HG02981 (cell line): ENCODE measurements at regions not wholly inside any gene's neighbourhood (a gene's known extent, or its start where the extent isn't known, plus 50 kb on each side); places are given as distances from the start of the nearest gene placed in this dataset.
"Not testable (repeated sequence)": the region's sequence is repeated elsewhere in the genome, so short reads cannot be mapped to it uniquely, and the experiment has no call there.

Experiments used
- ATAC-seq: cut with Tn5 transposase; IDR thresholded peaks from one replicate; pipeline ENCODE4 v1.9.1; 2021; ENCODE audit warnings: mild to moderate bottlenecking, moderate library complexity; ENCODE audit not compliant: unreplicated experiment

- no peak for ATAC-seq
Measured at GRCh38 chr7:25727446-25727845, 424.6 kb upstream of the NFE2L3 start.

GRCh38 chr7:25727876-25728275, 424.1 kb upstream of the NFE2L3 start:
- ATAC-seq = no peak

GRCh38 chr7:25731068-25731845, 420.7 kb upstream of the NFE2L3 start:
- no peak for ATAC-seq

GRCh38 chr7:25731846-25732245, 420.2 kb upstream of the NFE2L3 start:
- ATAC-seq = no peak

- no peak for ATAC-seq
Measured at GRCh38 chr7:25732766-25733217, 419.2 kb upstream of the NFE2L3 start.

- ATAC-seq = no peak
Measured at GRCh38 chr7:25735674-25736242, 416.2 kb upstream of the NFE2L3 start.

GRCh38 chr7:25738528-25738927, 413.5 kb upstream of the NFE2L3 start:
- ATAC-seq = no peak

GRCh38 chr7:25739143-25739542, 412.9 kb upstream of the NFE2L3 start:
- no peak for ATAC-seq

- ATAC-seq = no peak
Measured at GRCh38 chr7:25742316-25742715, 409.7 kb upstream of the NFE2L3 start.

GRCh38 chr7:25743670-25744451, 408.1 kb upstream of the NFE2L3 start:
- ATAC-seq = not testable (repeated sequence)

GRCh38 chr7:25750744-25751508, 401.1 kb upstream of the NFE2L3 start:
- no peak for ATAC-seq

- no peak for ATAC-seq
Measured at GRCh38 chr7:25752154-25752553, 399.8 kb upstream of the NFE2L3 start.

- no peak for ATAC-seq
Measured at GRCh38 chr7:25752967-25753791, 398.8 kb upstream of the NFE2L3 start.

- ATAC-seq = no peak
Measured at GRCh38 chr7:25753837-25754236, 398.2 kb upstream of the NFE2L3 start.

GRCh38 chr7:25754333-25754732, 397.7 kb upstream of the NFE2L3 start:
- no peak for ATAC-seq

- no peak for ATAC-seq
Measured at GRCh38 chr7:25754751-25755150, 397.2 kb upstream of the NFE2L3 start.

GRCh38 chr7:25756601-25757000, 395.4 kb upstream of the NFE2L3 start:
- no peak for ATAC-seq

GRCh38 chr7:25758559-25758958, 393.4 kb upstream of the NFE2L3 start:
- ATAC-seq = no peak

- ATAC-seq = no peak
Measured at GRCh38 chr7:25759286-25759685, 392.7 kb upstream of the NFE2L3 start.

GRCh38 chr7:25759748-25760147, 392.2 kb upstream of the NFE2L3 start:
- ATAC-seq = no peak
